B cell (primary cell): ENCODE measurements at regions not wholly inside any gene's neighbourhood (a gene's known extent, or its start where the extent isn't known, plus 50 kb on each side); places are given as distances from the start of the nearest gene placed in this dataset.

Source experiments
- ATAC-seq: fragments of 200-7000 bp; cut with Tn5 transposase; one replicate; pipeline ENCODE4 v1.10.0; 2021; ENCODE audit warnings: low read depth, mild to moderate bottlenecking, moderate number of reproducible peaks, moderate library complexity
- CTCF ChIA-PET: fragments of 350-600 bp; sonication (Branson Sonifier 250); formaldehyde crosslinking; loops from one replicate; lab custom pipeline; 2021; ENCODE audit warnings: antibody characterized with exemption, inconsistent platforms; lab: Charles Lee
- POLR2A ChIA-PET: fragments of 350-600 bp; sonication (Branson Sonifier 250); formaldehyde crosslinking; loops from one replicate; lab custom pipeline; 2021; ENCODE audit warnings: antibody characterized with exemption; lab: Charles Lee
- DNase-seq: peaks from one replicate; pipeline ENCODE4 v3.0.0; 2013
- H2AFZ ChIP-seq: 2 replicates; pipeline ENCODE4 v1.6.1; 2012; ENCODE audit warnings: mild to moderate bottlenecking, low read depth, low read length; ENCODE audit not compliant: insufficient read depth, poor library complexity, severe bottlenecking
- H3K27ac ChIP-seq, 2 donors: 1 replicate in 1 of 2; 2 replicates in 1 of 2; pipeline ENCODE4 v1.5.1; 2012 to 2013; ENCODE audit warnings: low read length in 2 of 2, mild to moderate bottlenecking in 2 of 2, moderate library complexity in 1 of 2
- H3K27me3 ChIP-seq, 4 experiments: fragments of 200-600 bp in 1 of 4; sonication (generic) in 1 of 4; replicated peaks in 1 of 4; 1 replicate in 2 of 4; 2 replicates in 2 of 4; pipeline versions ENCODE4 v1.6.1 to v1.7.0; 2013 to 2016; ENCODE audit warnings: low read length in 3 of 4, mild to moderate bottlenecking in 2 of 4, mixed read lengths in 1 of 4, moderate library complexity in 1 of 4; ENCODE audit not compliant: insufficient read depth in 4 of 4, control insufficient read depth in 3 of 4; ENCODE audit errors: control extremely low read depth in 1 of 4
- H3K36me3 ChIP-seq, 2 experiments: replicated peaks in 1 of 2; 1 replicate in 1 of 2; 2 replicates in 1 of 2; pipeline versions ENCODE4 v1.6.1 to v1.7.1; 2013; ENCODE audit warnings: low read length in 1 of 2; ENCODE audit not compliant: insufficient read depth in 2 of 2, control insufficient read depth in 1 of 2; ENCODE audit errors: control extremely low read depth in 1 of 2, extremely low read depth in 1 of 2
- H3K4me1 ChIP-seq, 2 donors: fragments of 200-600 bp in 1 of 2; sonication (generic) in 1 of 2; 1 replicate in 1 of 2; 2 replicates in 1 of 2; pipeline versions ENCODE4 v1.5.1 to v1.6.1; 2013 to 2017; ENCODE audit warnings: low read length in 2 of 2; ENCODE audit not compliant: control insufficient read depth in 2 of 2, insufficient read depth in 2 of 2
- H3K4me2 ChIP-seq: replicated peaks from 2 replicates; pipeline ENCODE3; 2012; ENCODE audit warnings: mild to moderate bottlenecking, low read depth, low read length; ENCODE audit not compliant: poor library complexity, severe bottlenecking
- H3K4me3 ChIP-seq, 5 experiments: fragments of 200-600 bp in 1 of 5; sonication (generic) in 1 of 5; 1 replicate in 3 of 5; 2 replicates in 2 of 5; pipeline versions ENCODE4 v1.5.1 to v1.7.0; 2011 to 2016; ENCODE audit warnings: low read length in 4 of 5, mild to moderate bottlenecking in 4 of 5, low read depth in 2 of 5, control low read depth in 1 of 5, moderate library complexity in 1 of 5; ENCODE audit not compliant: insufficient read depth in 1 of 5; ENCODE audit errors: control extremely low read depth in 1 of 5, extremely low read depth in 1 of 5
- H3K79me2 ChIP-seq: fragments of 200-600 bp; sonication (generic); one replicate; pipeline ENCODE4 v1.6.0; 2016; ENCODE audit warnings: low read length; ENCODE audit not compliant: control insufficient read depth, insufficient read depth
- H3K9ac ChIP-seq: fragments of 200-600 bp; sonication (generic); 2 replicates; pipeline ENCODE4 v1.6.1; 2017; ENCODE audit warnings: mild to moderate bottlenecking, low read length, moderate library complexity
- H3K9me3 ChIP-seq, 3 donors: one replicate each; pipeline versions ENCODE4 v1.6.1 to v1.7.1; 2013; ENCODE audit warnings: low read length in 2 of 3; ENCODE audit not compliant: control insufficient read depth in 2 of 3, insufficient read depth in 1 of 3; ENCODE audit errors: control extremely low read depth in 1 of 3
- H4K20me1 ChIP-seq: 2 replicates; pipeline ENCODE4 v1.6.0; 2012; ENCODE audit warnings: mild to moderate bottlenecking, low read length; ENCODE audit not compliant: insufficient read depth, control insufficient read depth, poor library complexity, severe bottlenecking
- H3K27ac Mint-ChIP-seq: one replicate; pipeline ENCODE4 v1.8.0; 2021; ENCODE audit warnings: mixed read lengths
- H3K27me3 Mint-ChIP-seq: one replicate; pipeline ENCODE4 v1.8.0; 2021; ENCODE audit warnings: mixed read lengths
- H3K4me1 Mint-ChIP-seq: one replicate; pipeline ENCODE4 v1.8.0; 2021; ENCODE audit warnings: mixed read lengths
- H3K4me3 Mint-ChIP-seq: one replicate; pipeline ENCODE4 v1.8.0; 2021; ENCODE audit warnings: mixed read lengths
- H3K9me3 Mint-ChIP-seq: one replicate; pipeline ENCODE4 v1.8.0; 2022; ENCODE audit warnings: mixed read lengths; ENCODE audit not compliant: insufficient read depth
- EZH2 ChIP-seq: IDR thresholded peaks from 2 replicates; pipeline ENCODE4 v1.6.1; 2012; ENCODE audit warnings: borderline replicate concordance, low read depth, mild to moderate bottlenecking, moderate library complexity, low read length; ENCODE audit not compliant: insufficient read depth, poor library complexity, severe bottlenecking
- WGBS: methylation state at CpG from one replicate; pipeline ENCODE4 v1.1.5; 2013; ENCODE audit warnings: missing lambda C conversion rate; ENCODE audit not compliant: insufficient coverage; 5-methylcytosine and 5-hydroxymethylcytosine counted together
- intact Hi-C: fragments of 100-400 bp; cut with micrococcal nuclease; formaldehyde crosslinking; loops from one replicate; pipeline ENCODE4 v1.10.0; 2022
- TF ChIP-seq, protein P1 (sequence below): fragments of 200-600 bp; IDR thresholded peaks from one replicate; pipeline ENCODE4 v1.8.0; 2022; ENCODE audit warnings: antibody characterized with exemption, mild to moderate bottlenecking

- no peak overlapping the region for H2AFZ ChIP-seq
Observed at GRCh38 chr3:106624154-106624553, 753.1 kb upstream of the CCDC54 start.

DNA sequence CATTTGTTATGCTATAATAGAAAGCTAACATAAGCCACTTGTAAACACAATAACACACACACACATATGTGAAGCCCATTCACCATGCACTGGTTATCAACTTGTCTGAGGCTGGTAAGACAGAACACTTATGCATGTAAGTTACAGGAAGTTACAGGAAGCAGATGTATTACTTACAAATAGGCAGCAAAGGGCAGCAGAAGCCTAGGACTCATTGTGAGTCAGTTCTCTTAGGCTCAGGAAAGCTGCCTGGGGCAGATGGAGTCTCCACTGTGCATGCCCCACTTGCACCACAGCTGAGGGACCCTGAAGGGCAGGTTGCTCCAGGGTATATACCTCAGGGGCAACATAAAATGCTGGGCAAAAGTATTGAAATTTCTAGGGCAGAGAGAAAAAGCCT, 748.8 kb upstream of the CCDC54 start:
- H3K9me3 ChIP-seq = peaks cover 0 to 11% (median 1%) of the 10 kb centered on the region in 3 donors
- H3K4me1 ChIP-seq = peaks cover 0 to 6% of the 10 kb centered on the region in 2 donors
- no peak overlapping the region for H2AFZ ChIP-seq
- ChIA-PET CTCF (no interaction called here), POLR2A (no interaction called here)
- no peak overlapping the region for H3K9ac ChIP-seq
- Mint-ChIP-seq H3K27me3 (no peaks in the 10 kb centered on the region), H3K27ac (no peak overlapping the region), H3K9me3 (peaks cover 10% of the 10 kb centered on the region), H3K4me1 (peaks cover 6% of the 10 kb centered on the region), H3K4me3 (no peak overlapping the region)
- H3K36me3 ChIP-seq = no peaks in the 10 kb centered on the region
- intact Hi-C loops = no loop called here
- TF ChIP-seq EZH2 = no peak
- TF ChIP-seq, protein P1, sequence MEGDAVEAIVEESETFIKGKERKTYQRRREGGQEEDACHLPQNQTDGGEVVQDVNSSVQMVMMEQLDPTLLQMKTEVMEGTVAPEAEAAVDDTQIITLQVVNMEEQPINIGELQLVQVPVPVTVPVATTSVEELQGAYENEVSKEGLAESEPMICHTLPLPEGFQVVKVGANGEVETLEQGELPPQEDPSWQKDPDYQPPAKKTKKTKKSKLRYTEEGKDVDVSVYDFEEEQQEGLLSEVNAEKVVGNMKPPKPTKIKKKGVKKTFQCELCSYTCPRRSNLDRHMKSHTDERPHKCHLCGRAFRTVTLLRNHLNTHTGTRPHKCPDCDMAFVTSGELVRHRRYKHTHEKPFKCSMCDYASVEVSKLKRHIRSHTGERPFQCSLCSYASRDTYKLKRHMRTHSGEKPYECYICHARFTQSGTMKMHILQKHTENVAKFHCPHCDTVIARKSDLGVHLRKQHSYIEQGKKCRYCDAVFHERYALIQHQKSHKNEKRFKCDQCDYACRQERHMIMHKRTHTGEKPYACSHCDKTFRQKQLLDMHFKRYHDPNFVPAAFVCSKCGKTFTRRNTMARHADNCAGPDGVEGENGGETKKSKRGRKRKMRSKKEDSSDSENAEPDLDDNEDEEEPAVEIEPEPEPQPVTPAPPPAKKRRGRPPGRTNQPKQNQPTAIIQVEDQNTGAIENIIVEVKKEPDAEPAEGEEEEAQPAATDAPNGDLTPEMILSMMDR = no peak
- H3K4me2 ChIP-seq = no peak overlapping the region
- no peak overlapping the region for H3K4me3 ChIP-seq
- DNase-seq = no peak
- H3K27me3 ChIP-seq = no peaks in the 10 kb centered on the region
- ATAC-seq = no peak
- H3K79me2 ChIP-seq = no peaks in the 10 kb centered on the region
- no peak overlapping the region for H3K27ac ChIP-seq
- no peaks in the 10 kb centered on the region for H4K20me1 ChIP-seq

More at GRCh38 chr3:106624154-106624553, 753.1 kb upstream of the CCDC54 start:
- TF ChIP-seq, protein P1 = no peak
- WGBS = no CpG with 5 or more reads among the region's 1 CpG
- Mint-ChIP-seq H3K27ac (no peak overlapping the region), H3K27me3 (no peaks in the 10 kb centered on the region), H3K9me3 (peaks cover 10% of the 10 kb centered on the region), H3K4me1 (peaks cover under 1% of the 10 kb centered on the region), H3K4me3 (no peak overlapping the region)
- intact Hi-C loops = no loop called here
- no peak for DNase-seq
- H3K27ac ChIP-seq = no peak overlapping the region
- CTCF ChIA-PET = no interaction called here
- H3K9me3 ChIP-seq = peaks cover 0 to 11% (median 7%) of the 10 kb centered on the region in 3 donors
- no peaks in the 10 kb centered on the region for H3K4me1 ChIP-seq
- H4K20me1 ChIP-seq = no peaks in the 10 kb centered on the region
- no peaks in the 10 kb centered on the region for H3K27me3 ChIP-seq
- no peak overlapping the region for H3K4me2 ChIP-seq
- no peak for ATAC-seq
- H3K79me2 ChIP-seq = no peaks in the 10 kb centered on the region
- H3K36me3 ChIP-seq = no peaks in the 10 kb centered on the region
- H3K4me3 ChIP-seq = no peak overlapping the region
- no peak overlapping the region for H3K9ac ChIP-seq
- POLR2A ChIA-PET = no interaction called here
